ENCODE measurements at regions not wholly inside any gene's neighbourhood (a gene's known extent, or its start where the extent isn't known, plus 50 kb on each side); places are given as distances from the start of the nearest gene placed in this dataset.
"Not testable (repeated sequence)": the region's sequence is repeated elsewhere in the genome, so short reads cannot be mapped to it uniquely, and the experiment has no call there.

GRCh38 chr5:116705121-116705519 lies 130.5 kb upstream of the SEMA6A start:
- DNase-seq: not testable (repeated sequence)

GRCh38 chr5:116703941-116704340 lies 129.3 kb upstream of the SEMA6A start:
- DNase-seq: no peak

GRCh38 chr5:116703328-116703727 lies 128.7 kb upstream of the SEMA6A start:
- DNase-seq: no peak

- DNase-seq: no peak
Measured at GRCh38 chr5:116702776-116703175, 128.2 kb upstream of the SEMA6A start.

GRCh38 chr5:116699332-116699731 lies 124.7 kb upstream of the SEMA6A start:
- DNase-seq: no peak

- DNase-seq: no peak
Measured at GRCh38 chr5:116696366-116696765, 121.7 kb upstream of the SEMA6A start.

- DNase-seq: no peak
Measured at GRCh38 chr5:116695681-116696080, 121.1 kb upstream of the SEMA6A start.

- no peak for DNase-seq
Measured at GRCh38 chr5:116686438-116686837, 111.8 kb upstream of the SEMA6A start.

- no peak for DNase-seq
Measured at GRCh38 chr5:116685931-116686330, 111.3 kb upstream of the SEMA6A start.

- DNase-seq: no peak
Measured at GRCh38 chr5:116685069-116685468, 110.4 kb upstream of the SEMA6A start.

- DNase-seq: no peak
Measured at GRCh38 chr5:116681334-116682013, 106.9 kb upstream of the SEMA6A start.

- no peak for DNase-seq
Measured at GRCh38 chr5:116675626-116675910, 100.9 kb upstream of the SEMA6A start.

GRCh38 chr5:116674881-116675625 lies 100.4 kb upstream of the SEMA6A start:
- no peak for DNase-seq

GRCh38 chr5:116673453-116673852 lies 98.8 kb upstream of the SEMA6A start:
- no peak for DNase-seq

- DNase-seq: no peak
Measured at GRCh38 chr5:116672203-116672602, 97.6 kb upstream of the SEMA6A start.

- DNase-seq: no peak
Measured at GRCh38 chr5:116671211-116671736, 96.7 kb upstream of the SEMA6A start.

- DNase-seq: no peak
Measured at GRCh38 chr5:116669261-116670031, 94.8 kb upstream of the SEMA6A start.

- DNase-seq: no peak
Measured at GRCh38 chr5:116668390-116668789, 93.8 kb upstream of the SEMA6A start.

- no peak for DNase-seq
Measured at GRCh38 chr5:116666901-116667300, 92.3 kb upstream of the SEMA6A start.

- DNase-seq: no peak
Measured at GRCh38 chr5:116664988-116665387, 90.4 kb upstream of the SEMA6A start.

- DNase-seq: no peak
Measured at GRCh38 chr5:116663081-116663480, 88.5 kb upstream of the SEMA6A start.

- DNase-seq: no peak
Measured at GRCh38 chr5:116661419-116661818, 86.8 kb upstream of the SEMA6A start.

GRCh38 chr5:116660929-116661328 lies 86.3 kb upstream of the SEMA6A start:
- no peak for DNase-seq

- DNase-seq: no peak
Measured at GRCh38 chr5:116658830-116659229, 84.2 kb upstream of the SEMA6A start.

All from activated CD4-positive, alpha-beta T cell treated with anti-CD3 and anti-CD28 coated beads for 48 hours (primary cell).